ENCODE measurements at regions not wholly inside any gene's neighbourhood (a gene's known extent, or its start where the extent isn't known, plus 50 kb on each side); places are given as distances from the start of the nearest gene placed in this dataset.
A peak's percentile ranks its signal among the peaks of the same experiment; 100 is the strongest.

GRCh38 chr14:48622980-48623379, 947.6 kb upstream of the MDGA2 start:
- no peak overlapping the region for H2AFZ ChIP-seq (ENCODE audit: low read length)
- no peaks in the 10 kb centered on the region; the same call in 1 of the 2 replicates for H3K4me1 ChIP-seq (ENCODE audit: insufficient read depth, low read length)
- CTCF ChIA-PET, result no interaction called here
- no peaks in the 10 kb centered on the region for H3K79me2 ChIP-seq (ENCODE audit: low read length)
- H4K20me1 ChIP-seq (ENCODE audit: low read length), result no peaks in the 10 kb centered on the region
- H3K4me2 ChIP-seq (ENCODE audit: low read length), result no peak overlapping the region
- H3F3A ChIP-seq (ENCODE audit: low read length, unreplicated experiment), result no peaks in the 10 kb centered on the region
- no peak overlapping the region for H3K9ac ChIP-seq (ENCODE audit: low read length)
- BruUV-seq (replicated peaks), result no TSS peak
- intact Hi-C loops (cut with micrococcal nuclease), result no loop called here
- H3K9me3 ChIP-seq (ENCODE audit: low read length), result no peaks in the 10 kb centered on the region
- TF ChIP-seq, protein P1, sequence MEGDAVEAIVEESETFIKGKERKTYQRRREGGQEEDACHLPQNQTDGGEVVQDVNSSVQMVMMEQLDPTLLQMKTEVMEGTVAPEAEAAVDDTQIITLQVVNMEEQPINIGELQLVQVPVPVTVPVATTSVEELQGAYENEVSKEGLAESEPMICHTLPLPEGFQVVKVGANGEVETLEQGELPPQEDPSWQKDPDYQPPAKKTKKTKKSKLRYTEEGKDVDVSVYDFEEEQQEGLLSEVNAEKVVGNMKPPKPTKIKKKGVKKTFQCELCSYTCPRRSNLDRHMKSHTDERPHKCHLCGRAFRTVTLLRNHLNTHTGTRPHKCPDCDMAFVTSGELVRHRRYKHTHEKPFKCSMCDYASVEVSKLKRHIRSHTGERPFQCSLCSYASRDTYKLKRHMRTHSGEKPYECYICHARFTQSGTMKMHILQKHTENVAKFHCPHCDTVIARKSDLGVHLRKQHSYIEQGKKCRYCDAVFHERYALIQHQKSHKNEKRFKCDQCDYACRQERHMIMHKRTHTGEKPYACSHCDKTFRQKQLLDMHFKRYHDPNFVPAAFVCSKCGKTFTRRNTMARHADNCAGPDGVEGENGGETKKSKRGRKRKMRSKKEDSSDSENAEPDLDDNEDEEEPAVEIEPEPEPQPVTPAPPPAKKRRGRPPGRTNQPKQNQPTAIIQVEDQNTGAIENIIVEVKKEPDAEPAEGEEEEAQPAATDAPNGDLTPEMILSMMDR (conservative IDR thresholded peaks at IDR 0.05; ENCODE audit: low read depth, low read length), result no peak
- TF ChIP-seq EZH2phosphoT487 (IDR thresholded peaks at IDR 0.05; ENCODE audit: borderline replicate concordance, low read length), result no peak
- TF ChIP-seq EZH2 (IDR thresholded peaks at IDR 0.05; ENCODE audit: low read length, unreplicated experiment), result no peak
- no peaks in the 10 kb centered on the region for H3K36me3 ChIP-seq (ENCODE audit: low read depth, low read length)
- H3K27ac ChIP-seq (ENCODE audit: low read length), result no peak overlapping the region
- ATAC-seq, result no peak
- POLR2A ChIA-PET (ENCODE audit: unreplicated experiment), result no interaction called here
- peaks cover 7% of the 10 kb centered on the region; the same call in 1 of the 2 replicates for H3K27me3 ChIP-seq (ENCODE audit: low read length)
- no peaks in the 10 kb centered on the region for H3K9me2 ChIP-seq (replicated peaks; ENCODE audit: low read length)
- no peak overlapping the region for H3K4me3 ChIP-seq (ENCODE audit: low read length)
- DNase-seq, result peak; percentile 14

DNA sequence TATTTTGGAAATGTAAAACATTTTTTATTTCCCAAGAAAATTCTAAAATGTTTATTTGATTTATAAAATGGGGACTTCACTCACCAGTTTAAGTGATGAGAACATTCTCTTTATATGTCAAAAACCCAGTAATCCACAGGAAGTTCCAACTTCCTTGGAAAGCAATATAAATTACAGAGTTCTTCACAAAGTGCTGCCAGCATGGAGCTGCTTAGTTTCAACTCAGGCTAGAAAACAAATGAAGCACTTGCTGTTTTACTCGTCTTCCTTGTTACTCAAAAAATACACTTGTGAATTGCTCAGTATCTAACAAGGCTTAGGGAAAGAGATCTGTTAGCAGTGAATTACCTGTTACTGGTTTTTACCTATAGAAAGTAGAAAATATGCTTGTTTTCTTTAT, 942.7 kb upstream of the MDGA2 start:
- Histone ChIP-seq H3K4me1 (ENCODE audit: insufficient read depth, low read length) (no peaks in the 10 kb centered on the region; the same call in 1 of the 2 replicates), H3K79me2 (ENCODE audit: low read length) (no peaks in the 10 kb centered on the region), H3K9ac (ENCODE audit: low read length) (no peak overlapping the region), H4K20me1 (ENCODE audit: low read length) (no peaks in the 10 kb centered on the region), H3K9me2 (replicated peaks; ENCODE audit: low read length) (no peaks in the 10 kb centered on the region), H3F3A (ENCODE audit: low read length, unreplicated experiment) (no peaks in the 10 kb centered on the region), H3K27ac (ENCODE audit: low read length) (no peak overlapping the region), H3K4me2 (ENCODE audit: low read length) (no peak overlapping the region), H2AFZ (ENCODE audit: low read length) (no peak overlapping the region), H3K27me3 (ENCODE audit: low read length) (peaks cover 7% of the 10 kb centered on the region; the same call in 1 of the 2 replicates), H3K9me3 (ENCODE audit: low read length) (no peaks in the 10 kb centered on the region), H3K36me3 (ENCODE audit: low read depth, low read length) (no peaks in the 10 kb centered on the region), H3K4me3 (ENCODE audit: low read length) (no peak overlapping the region)
- no TSS peak for BruUV-seq (replicated peaks)
- POLR2A ChIA-PET (ENCODE audit: unreplicated experiment), result no interaction called here
- DNase-seq (no peak), ATAC-seq (no peak)
- intact Hi-C loops (cut with micrococcal nuclease), result no loop called here
- TF ChIP-seq EZH2 (IDR thresholded peaks at IDR 0.05; ENCODE audit: low read length, unreplicated experiment) (no peak), EZH2phosphoT487 (IDR thresholded peaks at IDR 0.05; ENCODE audit: borderline replicate concordance, low read length) (no peak)
- TF ChIP-seq, protein P1 (conservative IDR thresholded peaks at IDR 0.05; ENCODE audit: low read depth, low read length), result no peak
- CTCF ChIA-PET, result no interaction called here

DNA sequence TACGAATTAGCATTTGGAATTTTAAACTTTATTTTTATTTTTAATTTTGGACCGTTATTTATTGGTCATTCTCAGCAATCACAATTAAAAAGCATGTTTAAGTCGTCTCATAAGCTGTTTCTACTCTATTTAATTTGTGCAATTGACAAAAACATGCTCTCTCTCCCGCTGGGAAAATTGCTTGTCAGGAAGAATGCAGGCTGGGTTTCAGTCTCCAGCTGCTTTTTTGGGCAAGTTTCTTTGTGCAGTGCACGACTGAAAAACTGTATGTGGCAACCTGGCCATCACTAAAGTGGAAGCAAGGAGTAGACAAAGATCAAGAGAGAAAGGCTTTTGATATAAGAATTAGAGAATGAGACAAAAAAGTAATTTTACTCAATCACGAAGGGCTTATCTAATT, 941.5 kb upstream of the MDGA2 start:
- H3K36me3 ChIP-seq (ENCODE audit: low read depth, low read length), result no peaks in the 10 kb centered on the region
- H3K9me2 ChIP-seq (replicated peaks; ENCODE audit: low read length), result no peaks in the 10 kb centered on the region
- ChIA-PET POLR2A (ENCODE audit: unreplicated experiment) (no interaction called here), CTCF (no interaction called here)
- H4K20me1 ChIP-seq (ENCODE audit: low read length), result no peaks in the 10 kb centered on the region
- H3K9ac ChIP-seq (ENCODE audit: low read length), result no peak overlapping the region
- H3K4me3 ChIP-seq (ENCODE audit: low read length), result no peak overlapping the region
- intact Hi-C loops (cut with micrococcal nuclease), result no loop called here
- peaks cover 7% of the 10 kb centered on the region; the same call in 1 of the 2 replicates for H3K27me3 ChIP-seq (ENCODE audit: low read length)
- no TSS peak for BruUV-seq (replicated peaks)
- no peak overlapping the region for H2AFZ ChIP-seq (ENCODE audit: low read length)
- H3K4me1 ChIP-seq (ENCODE audit: insufficient read depth, low read length), result no peaks in the 10 kb centered on the region
- no peak overlapping the region for H3K4me2 ChIP-seq (ENCODE audit: low read length)
- TF ChIP-seq EZH2phosphoT487 (IDR thresholded peaks at IDR 0.05; ENCODE audit: borderline replicate concordance, low read length) (no peak), EZH2 (IDR thresholded peaks at IDR 0.05; ENCODE audit: low read length, unreplicated experiment) (no peak)
- TF ChIP-seq, protein P1 (conservative IDR thresholded peaks at IDR 0.05; ENCODE audit: low read depth, low read length), result no peak
- no peaks in the 10 kb centered on the region for H3F3A ChIP-seq (ENCODE audit: low read length, unreplicated experiment)
- no peak for ATAC-seq
- H3K9me3 ChIP-seq (ENCODE audit: low read length), result no peaks in the 10 kb centered on the region
- no peak overlapping the region for H3K27ac ChIP-seq (ENCODE audit: low read length)
- no peaks in the 10 kb centered on the region for H3K79me2 ChIP-seq (ENCODE audit: low read length)
- no peak for DNase-seq
